Kidney (tissue), 13 donors: ENCODE measurements at regions not wholly inside any gene's neighbourhood (a gene's known extent, or its start where the extent isn't known, plus 50 kb on each side); places are given as distances from the start of the nearest gene placed in this dataset.

Experiments used
- DNase-seq, 5 donors: peaks; one replicate each; pipeline ENCODE4 v3.0.0-alpha.2; 2013 to 2020
- FAIRE-seq: peaks from 2 replicates; lab custom pipeline; 2012; peaks lifted over from hg19 to GRCh38; lab: Jason Lieb, UNC
- H3K27ac ChIP-seq, 2 donors: one replicate each; pipeline ENCODE4 v1.7.0; 2013; ENCODE audit warnings: low read depth in 2 of 2, low read length in 2 of 2, inconsistent platforms in 1 of 2
- H3K27me3 ChIP-seq: one replicate; pipeline ENCODE4 v1.7.1; 2013; ENCODE audit warnings: low read length, inconsistent platforms; ENCODE audit not compliant: control insufficient read depth, insufficient read depth
- H3K36me3 ChIP-seq, 3 donors: one replicate each; pipeline versions ENCODE4 v1.7.0 to v1.7.1; 2013; ENCODE audit warnings: low read length in 3 of 3, control low read depth in 1 of 3, inconsistent platforms in 1 of 3; ENCODE audit not compliant: insufficient read depth in 3 of 3, control insufficient read depth in 2 of 3
- H3K4me1 ChIP-seq, 3 donors: one replicate each; pipeline versions ENCODE4 v1.7.0 to v1.7.1; 2013; ENCODE audit warnings: low read length in 3 of 3, inconsistent platforms in 1 of 3, low read depth in 1 of 3; ENCODE audit not compliant: control insufficient read depth in 2 of 3, insufficient read depth in 2 of 3
- H3K4me3 ChIP-seq, 3 donors: one replicate each; pipeline versions ENCODE4 v1.7.0 to v1.8.1; 2013; ENCODE audit warnings: low read length in 3 of 3, control low read depth in 1 of 3, inconsistent platforms in 1 of 3
- H3K9ac ChIP-seq, 3 donors: one replicate each; pipeline versions ENCODE4 v1.7.0 to v1.7.1; 2013; ENCODE audit warnings: low read length in 3 of 3, control low read depth in 1 of 3, inconsistent platforms in 1 of 3
- H3K9me3 ChIP-seq, 3 donors: one replicate each; pipeline versions ENCODE4 v1.7.0 to v1.7.1; 2013; ENCODE audit warnings: low read length in 3 of 3, control low read depth in 1 of 3, inconsistent platforms in 1 of 3; ENCODE audit not compliant: control insufficient read depth in 2 of 3, insufficient read depth in 1 of 3
- intact Hi-C: fragments of 100-400 bp; cut with DNase I; formaldehyde crosslinking; loops from one replicate; pipeline ENCODE4 v1.11.1; 2022
- TF ChIP-seq, protein P1 (sequence below): IDR thresholded peaks from 3 replicates; pipeline ENCODE4 v1.5.1; 2012; ENCODE audit warnings: mild to moderate bottlenecking, moderate library complexity, borderline replicate concordance; ENCODE audit not compliant: insufficient read depth; ENCODE audit errors: extremely low read depth
- donor health status: control.
- donor health status: control.
- donor health status: control.
- donor health status: control.
- donor health status: control.
- donor health status: DM: yes; HTN: yes; CAD: no.
- donor health status: Normal renal cell carcinoma (clear cell type).

DNA sequence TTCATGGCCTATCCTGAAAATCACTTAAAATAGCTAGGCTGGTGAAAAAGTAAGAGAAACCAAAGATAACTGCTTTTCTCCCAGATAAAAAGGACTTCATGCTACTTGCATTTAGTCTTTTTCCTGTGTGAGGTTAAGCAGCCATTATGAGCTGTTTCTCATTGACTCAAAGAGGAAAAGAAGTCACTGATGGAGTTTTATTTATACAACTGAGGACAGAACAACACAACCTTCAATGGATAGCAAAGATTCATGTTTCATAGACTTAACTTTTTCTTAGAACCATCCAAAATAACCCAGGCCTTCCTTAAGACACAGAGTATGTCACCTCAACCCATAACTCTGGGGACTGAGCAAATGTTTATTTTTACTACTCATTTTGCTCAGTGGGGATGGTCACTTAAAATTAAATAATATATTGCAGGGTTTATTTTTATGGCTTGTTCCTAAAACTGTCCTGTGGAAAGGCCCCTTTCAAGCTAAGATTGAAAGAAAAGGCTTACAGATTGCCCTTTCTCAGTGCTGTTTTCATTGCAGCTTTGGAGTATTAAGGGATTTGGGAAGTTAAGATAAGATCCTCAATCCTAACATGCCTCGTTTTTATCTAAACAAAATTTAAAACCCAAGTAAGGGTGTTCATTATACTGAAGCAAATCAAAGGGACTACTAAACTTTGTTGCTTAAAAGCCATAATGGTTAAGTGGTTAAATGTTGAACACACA lies 252.6 kb upstream of the MAD2L1 start:
- DNase-seq (no peak), FAIRE-seq (no peak)
- Histone ChIP-seq H3K27me3 (no peaks in the 10 kb centered on the region), H3K9me3 (no peaks in the 10 kb centered on the region), H3K27ac (no peak overlapping the region), H3K4me3 (no peak overlapping the region), H3K36me3 (no peaks in the 10 kb centered on the region), H3K4me1 (no peaks in the 10 kb centered on the region), H3K9ac (no peak overlapping the region)
- TF ChIP-seq, protein P1, sequence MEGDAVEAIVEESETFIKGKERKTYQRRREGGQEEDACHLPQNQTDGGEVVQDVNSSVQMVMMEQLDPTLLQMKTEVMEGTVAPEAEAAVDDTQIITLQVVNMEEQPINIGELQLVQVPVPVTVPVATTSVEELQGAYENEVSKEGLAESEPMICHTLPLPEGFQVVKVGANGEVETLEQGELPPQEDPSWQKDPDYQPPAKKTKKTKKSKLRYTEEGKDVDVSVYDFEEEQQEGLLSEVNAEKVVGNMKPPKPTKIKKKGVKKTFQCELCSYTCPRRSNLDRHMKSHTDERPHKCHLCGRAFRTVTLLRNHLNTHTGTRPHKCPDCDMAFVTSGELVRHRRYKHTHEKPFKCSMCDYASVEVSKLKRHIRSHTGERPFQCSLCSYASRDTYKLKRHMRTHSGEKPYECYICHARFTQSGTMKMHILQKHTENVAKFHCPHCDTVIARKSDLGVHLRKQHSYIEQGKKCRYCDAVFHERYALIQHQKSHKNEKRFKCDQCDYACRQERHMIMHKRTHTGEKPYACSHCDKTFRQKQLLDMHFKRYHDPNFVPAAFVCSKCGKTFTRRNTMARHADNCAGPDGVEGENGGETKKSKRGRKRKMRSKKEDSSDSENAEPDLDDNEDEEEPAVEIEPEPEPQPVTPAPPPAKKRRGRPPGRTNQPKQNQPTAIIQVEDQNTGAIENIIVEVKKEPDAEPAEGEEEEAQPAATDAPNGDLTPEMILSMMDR = no peak
- intact Hi-C loops = no loop called here

DNA sequence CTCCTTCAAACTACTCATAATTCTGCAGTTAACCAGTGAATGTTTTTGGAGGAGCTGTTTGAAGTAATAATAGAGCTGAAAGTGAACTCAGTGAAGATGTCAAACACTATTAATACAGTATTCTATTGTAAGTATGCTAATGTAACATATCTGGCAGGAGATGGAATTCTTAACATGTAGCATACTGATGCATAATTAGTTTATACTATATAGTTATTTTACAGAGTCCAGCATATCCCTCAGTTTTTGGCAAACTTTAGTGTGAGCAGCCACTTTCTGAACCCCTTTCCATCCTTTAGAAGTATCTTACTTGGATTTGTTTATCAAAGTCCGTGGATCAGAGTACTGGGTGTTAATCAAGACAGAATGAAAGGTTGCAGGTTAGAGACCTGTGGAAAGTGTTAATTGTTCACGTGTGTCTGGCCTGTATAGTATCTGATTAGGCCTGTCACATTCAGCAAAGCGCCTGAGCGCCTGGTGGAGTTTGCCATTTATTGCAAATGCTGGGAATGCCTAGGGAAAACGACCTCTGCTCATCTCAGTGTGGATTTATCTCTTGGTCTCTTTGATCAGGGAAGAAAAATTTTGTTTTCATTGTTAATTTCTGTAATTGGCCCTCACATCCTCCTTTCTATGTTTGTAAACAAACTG lies 251.7 kb upstream of the MAD2L1 start:
- FAIRE-seq (no peak), DNase-seq (no peak)
- H3K9me3 ChIP-seq = no peaks in the 10 kb centered on the region
- no peaks in the 10 kb centered on the region for H3K36me3 ChIP-seq
- no peak overlapping the region for H3K9ac ChIP-seq
- no peaks in the 10 kb centered on the region for H3K27me3 ChIP-seq
- no peak overlapping the region for H3K27ac ChIP-seq
- no peaks in the 10 kb centered on the region for H3K4me1 ChIP-seq
- H3K4me3 ChIP-seq = no peak overlapping the region
- intact Hi-C loops = no loop called here
- TF ChIP-seq, protein P1 = no peak

DNA sequence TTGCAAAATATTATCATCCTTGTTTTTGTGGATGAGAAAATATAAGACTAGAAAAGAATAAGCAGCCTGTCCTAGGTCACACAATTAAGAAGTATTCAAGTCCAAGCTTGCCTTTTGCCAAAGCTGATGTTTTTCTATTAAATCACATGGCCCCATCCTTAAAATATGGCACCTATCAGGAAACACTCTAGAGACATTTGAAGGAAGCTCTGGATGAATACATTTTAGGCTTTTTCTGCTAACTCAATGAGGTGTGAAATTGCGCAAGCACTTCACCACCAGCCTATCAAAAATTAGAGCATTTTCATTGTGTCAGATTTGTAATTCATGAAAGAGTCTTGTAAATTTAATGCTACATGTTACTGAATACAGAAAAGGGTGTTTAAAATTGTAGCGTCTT lies 251.1 kb upstream of the MAD2L1 start:
- Histone ChIP-seq H3K4me1 (no peaks in the 10 kb centered on the region), H3K27me3 (no peaks in the 10 kb centered on the region), H3K9me3 (no peaks in the 10 kb centered on the region), H3K4me3 (no peak overlapping the region), H3K36me3 (no peaks in the 10 kb centered on the region), H3K9ac (no peak overlapping the region), H3K27ac (no peak overlapping the region)
- intact Hi-C loops = no loop called here
- no peak for DNase-seq
- TF ChIP-seq, protein P1 = no peak
- FAIRE-seq = no peak
